HL-60 (cell line): ENCODE measurements at regions not wholly inside any gene's neighbourhood (a gene's known extent, or its start where the extent isn't known, plus 50 kb on each side); places are given as distances from the start of the nearest gene placed in this dataset.

Experiments used
- GABPA ChIP-seq: IDR thresholded peaks from 2 replicates; pipeline ENCODE4 v1.6.1; 2012; ENCODE audit warnings: low read depth
- POLR2AphosphoS5 ChIP-seq: IDR thresholded peaks from 2 replicates; pipeline ENCODE4 v1.6.1; 2012; ENCODE audit warnings: low read depth
- SPI1 ChIP-seq: IDR thresholded peaks from 2 replicates; pipeline ENCODE4 v1.6.1; 2012; ENCODE audit warnings: low read depth, mild to moderate bottlenecking, borderline replicate concordance
- TF ChIP-seq, protein P1 (sequence below): IDR thresholded peaks from one replicate; pipeline ENCODE4 v1.5.1; 2011; ENCODE audit warnings: low read length, control low read depth, inconsistent platforms; ENCODE audit not compliant: insufficient read depth
- TF ChIP-seq, protein P2 (sequence below): IDR thresholded peaks from 2 replicates; pipeline ENCODE4 v1.6.1; 2012; ENCODE audit warnings: low read depth; ENCODE audit not compliant: insufficient replicate concordance

DNA sequence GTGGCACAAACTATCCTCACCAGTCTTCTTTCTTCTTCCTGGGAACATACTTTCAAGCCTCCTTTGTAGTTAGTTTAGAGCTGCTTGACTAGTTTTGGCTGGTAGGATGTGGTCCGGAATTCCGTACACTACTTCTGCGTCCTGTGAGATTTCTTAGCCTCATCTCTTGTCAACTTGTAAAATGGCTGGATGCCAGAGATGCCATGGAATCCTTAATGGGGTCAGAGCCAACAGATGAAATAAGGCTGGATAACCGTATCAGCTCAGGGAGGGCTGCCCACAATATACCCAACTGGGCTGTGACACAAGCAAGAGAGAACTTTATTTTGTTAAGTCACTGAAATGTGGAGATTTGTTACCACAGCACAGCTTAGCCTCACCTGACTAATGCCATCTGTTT, 466.9 kb upstream of the MDFIC2 start:
- TF ChIP-seq GABPA (no peak), POLR2AphosphoS5 (no peak), SPI1 (no peak)
- TF ChIP-seq, protein P1, sequence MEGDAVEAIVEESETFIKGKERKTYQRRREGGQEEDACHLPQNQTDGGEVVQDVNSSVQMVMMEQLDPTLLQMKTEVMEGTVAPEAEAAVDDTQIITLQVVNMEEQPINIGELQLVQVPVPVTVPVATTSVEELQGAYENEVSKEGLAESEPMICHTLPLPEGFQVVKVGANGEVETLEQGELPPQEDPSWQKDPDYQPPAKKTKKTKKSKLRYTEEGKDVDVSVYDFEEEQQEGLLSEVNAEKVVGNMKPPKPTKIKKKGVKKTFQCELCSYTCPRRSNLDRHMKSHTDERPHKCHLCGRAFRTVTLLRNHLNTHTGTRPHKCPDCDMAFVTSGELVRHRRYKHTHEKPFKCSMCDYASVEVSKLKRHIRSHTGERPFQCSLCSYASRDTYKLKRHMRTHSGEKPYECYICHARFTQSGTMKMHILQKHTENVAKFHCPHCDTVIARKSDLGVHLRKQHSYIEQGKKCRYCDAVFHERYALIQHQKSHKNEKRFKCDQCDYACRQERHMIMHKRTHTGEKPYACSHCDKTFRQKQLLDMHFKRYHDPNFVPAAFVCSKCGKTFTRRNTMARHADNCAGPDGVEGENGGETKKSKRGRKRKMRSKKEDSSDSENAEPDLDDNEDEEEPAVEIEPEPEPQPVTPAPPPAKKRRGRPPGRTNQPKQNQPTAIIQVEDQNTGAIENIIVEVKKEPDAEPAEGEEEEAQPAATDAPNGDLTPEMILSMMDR = no peak
- TF ChIP-seq, protein P2, sequence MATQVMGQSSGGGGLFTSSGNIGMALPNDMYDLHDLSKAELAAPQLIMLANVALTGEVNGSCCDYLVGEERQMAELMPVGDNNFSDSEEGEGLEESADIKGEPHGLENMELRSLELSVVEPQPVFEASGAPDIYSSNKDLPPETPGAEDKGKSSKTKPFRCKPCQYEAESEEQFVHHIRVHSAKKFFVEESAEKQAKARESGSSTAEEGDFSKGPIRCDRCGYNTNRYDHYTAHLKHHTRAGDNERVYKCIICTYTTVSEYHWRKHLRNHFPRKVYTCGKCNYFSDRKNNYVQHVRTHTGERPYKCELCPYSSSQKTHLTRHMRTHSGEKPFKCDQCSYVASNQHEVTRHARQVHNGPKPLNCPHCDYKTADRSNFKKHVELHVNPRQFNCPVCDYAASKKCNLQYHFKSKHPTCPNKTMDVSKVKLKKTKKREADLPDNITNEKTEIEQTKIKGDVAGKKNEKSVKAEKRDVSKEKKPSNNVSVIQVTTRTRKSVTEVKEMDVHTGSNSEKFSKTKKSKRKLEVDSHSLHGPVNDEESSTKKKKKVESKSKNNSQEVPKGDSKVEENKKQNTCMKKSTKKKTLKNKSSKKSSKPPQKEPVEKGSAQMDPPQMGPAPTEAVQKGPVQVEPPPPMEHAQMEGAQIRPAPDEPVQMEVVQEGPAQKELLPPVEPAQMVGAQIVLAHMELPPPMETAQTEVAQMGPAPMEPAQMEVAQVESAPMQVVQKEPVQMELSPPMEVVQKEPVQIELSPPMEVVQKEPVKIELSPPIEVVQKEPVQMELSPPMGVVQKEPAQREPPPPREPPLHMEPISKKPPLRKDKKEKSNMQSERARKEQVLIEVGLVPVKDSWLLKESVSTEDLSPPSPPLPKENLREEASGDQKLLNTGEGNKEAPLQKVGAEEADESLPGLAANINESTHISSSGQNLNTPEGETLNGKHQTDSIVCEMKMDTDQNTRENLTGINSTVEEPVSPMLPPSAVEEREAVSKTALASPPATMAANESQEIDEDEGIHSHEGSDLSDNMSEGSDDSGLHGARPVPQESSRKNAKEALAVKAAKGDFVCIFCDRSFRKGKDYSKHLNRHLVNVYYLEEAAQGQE = no peak
